ENCODE measurements at regions not wholly inside any gene's neighbourhood (a gene's known extent, or its start where the extent isn't known, plus 50 kb on each side); places are given as distances from the start of the nearest gene placed in this dataset.
"Not testable (repeated sequence)": the region's sequence is repeated elsewhere in the genome, so short reads cannot be mapped to it uniquely, and the experiment has no call there.

DNA sequence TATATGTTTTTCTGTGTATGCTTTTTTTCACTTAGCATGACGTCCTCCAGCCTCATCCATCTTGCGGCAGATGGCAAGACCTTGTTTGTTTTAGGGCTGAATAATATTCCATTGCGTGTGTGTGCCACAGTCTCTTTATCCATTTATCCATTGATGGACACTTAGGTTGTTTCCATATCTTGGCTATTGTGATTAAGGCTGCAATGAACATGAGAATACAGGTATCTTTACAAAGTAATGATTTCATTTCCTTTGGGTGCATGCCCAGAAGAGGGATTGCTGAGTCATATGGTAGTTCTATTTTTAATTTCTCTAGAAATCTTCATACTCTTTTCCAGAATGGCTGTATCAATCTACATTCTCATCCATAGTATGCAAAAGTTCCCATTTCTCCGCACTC lies 85.3 kb upstream of the ADCY2 start:
- TF ChIP-seq, protein P1, sequence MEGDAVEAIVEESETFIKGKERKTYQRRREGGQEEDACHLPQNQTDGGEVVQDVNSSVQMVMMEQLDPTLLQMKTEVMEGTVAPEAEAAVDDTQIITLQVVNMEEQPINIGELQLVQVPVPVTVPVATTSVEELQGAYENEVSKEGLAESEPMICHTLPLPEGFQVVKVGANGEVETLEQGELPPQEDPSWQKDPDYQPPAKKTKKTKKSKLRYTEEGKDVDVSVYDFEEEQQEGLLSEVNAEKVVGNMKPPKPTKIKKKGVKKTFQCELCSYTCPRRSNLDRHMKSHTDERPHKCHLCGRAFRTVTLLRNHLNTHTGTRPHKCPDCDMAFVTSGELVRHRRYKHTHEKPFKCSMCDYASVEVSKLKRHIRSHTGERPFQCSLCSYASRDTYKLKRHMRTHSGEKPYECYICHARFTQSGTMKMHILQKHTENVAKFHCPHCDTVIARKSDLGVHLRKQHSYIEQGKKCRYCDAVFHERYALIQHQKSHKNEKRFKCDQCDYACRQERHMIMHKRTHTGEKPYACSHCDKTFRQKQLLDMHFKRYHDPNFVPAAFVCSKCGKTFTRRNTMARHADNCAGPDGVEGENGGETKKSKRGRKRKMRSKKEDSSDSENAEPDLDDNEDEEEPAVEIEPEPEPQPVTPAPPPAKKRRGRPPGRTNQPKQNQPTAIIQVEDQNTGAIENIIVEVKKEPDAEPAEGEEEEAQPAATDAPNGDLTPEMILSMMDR (IDR thresholded peaks at IDR 0.05; ENCODE audit: low read depth, low read length, poor library complexity, severe bottlenecking), result not testable (repeated sequence)
- not testable (repeated sequence) for TF ChIP-seq EZH2phosphoT487 (IDR thresholded peaks at IDR 0.05; ENCODE audit: borderline replicate concordance, low read length)
